ENCODE measurements at regions not wholly inside any gene's neighbourhood (a gene's known extent, or its start where the extent isn't known, plus 50 kb on each side); places are given as distances from the start of the nearest gene placed in this dataset.

DNA sequence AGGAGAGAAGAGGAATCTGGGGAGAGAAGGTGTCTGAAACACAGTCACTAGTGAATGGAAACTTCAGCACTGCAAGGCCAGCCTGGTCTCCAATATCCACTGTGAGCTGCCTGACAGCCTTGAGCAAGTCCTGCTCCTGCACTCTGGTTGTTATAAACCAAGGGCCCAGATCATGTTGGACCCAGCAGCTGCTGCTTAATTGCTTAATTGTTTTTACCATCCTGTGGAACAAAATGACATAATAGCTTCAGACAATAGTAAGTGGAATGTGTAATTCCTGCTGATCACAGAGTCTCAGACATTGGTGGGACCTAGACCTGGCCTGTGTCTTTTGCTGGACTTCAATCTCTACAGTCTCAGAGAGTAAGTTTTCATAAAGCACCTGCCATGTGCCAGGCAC, 833.7 kb downstream of the TFAP2A start:
- DNase-seq (ENCODE audit: insufficient read length, low spot score) (no peak), FAIRE-seq (no peak)
- TF ChIP-seq, protein P1, sequence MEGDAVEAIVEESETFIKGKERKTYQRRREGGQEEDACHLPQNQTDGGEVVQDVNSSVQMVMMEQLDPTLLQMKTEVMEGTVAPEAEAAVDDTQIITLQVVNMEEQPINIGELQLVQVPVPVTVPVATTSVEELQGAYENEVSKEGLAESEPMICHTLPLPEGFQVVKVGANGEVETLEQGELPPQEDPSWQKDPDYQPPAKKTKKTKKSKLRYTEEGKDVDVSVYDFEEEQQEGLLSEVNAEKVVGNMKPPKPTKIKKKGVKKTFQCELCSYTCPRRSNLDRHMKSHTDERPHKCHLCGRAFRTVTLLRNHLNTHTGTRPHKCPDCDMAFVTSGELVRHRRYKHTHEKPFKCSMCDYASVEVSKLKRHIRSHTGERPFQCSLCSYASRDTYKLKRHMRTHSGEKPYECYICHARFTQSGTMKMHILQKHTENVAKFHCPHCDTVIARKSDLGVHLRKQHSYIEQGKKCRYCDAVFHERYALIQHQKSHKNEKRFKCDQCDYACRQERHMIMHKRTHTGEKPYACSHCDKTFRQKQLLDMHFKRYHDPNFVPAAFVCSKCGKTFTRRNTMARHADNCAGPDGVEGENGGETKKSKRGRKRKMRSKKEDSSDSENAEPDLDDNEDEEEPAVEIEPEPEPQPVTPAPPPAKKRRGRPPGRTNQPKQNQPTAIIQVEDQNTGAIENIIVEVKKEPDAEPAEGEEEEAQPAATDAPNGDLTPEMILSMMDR (IDR thresholded peaks at IDR 0.05; ENCODE audit: insufficient read depth, missing control alignments), result no peak

DNA sequence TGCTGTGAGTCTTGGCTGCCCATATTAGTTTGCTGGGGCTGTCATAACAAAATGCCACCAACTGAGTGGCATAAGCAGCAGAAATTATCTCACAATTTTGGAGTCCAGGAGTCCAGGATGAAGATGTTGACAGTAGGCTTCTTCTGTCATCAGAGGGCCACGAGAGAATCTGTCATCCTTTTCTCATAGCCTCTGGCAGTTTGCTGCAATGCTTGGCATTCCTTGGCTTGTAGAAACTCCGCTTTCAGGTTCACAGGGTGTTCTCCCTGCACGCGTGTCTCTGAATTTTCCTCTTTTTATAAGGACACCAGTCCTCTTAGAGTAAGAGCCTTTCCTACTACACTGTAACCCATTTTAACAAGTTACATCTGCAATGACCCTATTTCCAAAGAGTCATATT, 838.4 kb downstream of the TFAP2A start:
- TF ChIP-seq, protein P1 (IDR thresholded peaks at IDR 0.05; ENCODE audit: insufficient read depth, missing control alignments), result no peak
- DNase-seq (ENCODE audit: insufficient read length, low spot score), result no peak
- FAIRE-seq, result no peak

DNA sequence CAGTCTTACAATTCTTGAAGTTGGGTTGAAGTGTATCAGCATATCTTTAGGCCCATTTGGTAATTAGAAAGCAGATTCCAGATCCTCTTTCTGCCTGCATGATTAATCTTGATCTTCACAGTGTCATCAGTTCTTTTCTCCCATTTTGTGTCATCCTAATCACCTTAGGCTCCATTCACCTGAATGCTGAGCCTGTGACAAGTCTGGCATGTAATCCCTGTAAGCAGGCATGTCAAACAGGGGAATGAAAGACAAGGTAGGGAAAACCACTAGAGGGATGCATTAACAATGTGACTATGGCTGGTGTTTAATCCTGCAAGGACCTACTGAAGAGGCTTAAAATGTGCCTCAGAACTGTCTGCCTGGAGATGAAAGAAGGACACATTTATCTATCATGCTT, 848.8 kb downstream of the TFAP2A start:
- TF ChIP-seq, protein P1 (IDR thresholded peaks at IDR 0.05; ENCODE audit: insufficient read depth, missing control alignments), result no peak
- no peak for FAIRE-seq
- DNase-seq (ENCODE audit: insufficient read length, low spot score), result no peak

DNA sequence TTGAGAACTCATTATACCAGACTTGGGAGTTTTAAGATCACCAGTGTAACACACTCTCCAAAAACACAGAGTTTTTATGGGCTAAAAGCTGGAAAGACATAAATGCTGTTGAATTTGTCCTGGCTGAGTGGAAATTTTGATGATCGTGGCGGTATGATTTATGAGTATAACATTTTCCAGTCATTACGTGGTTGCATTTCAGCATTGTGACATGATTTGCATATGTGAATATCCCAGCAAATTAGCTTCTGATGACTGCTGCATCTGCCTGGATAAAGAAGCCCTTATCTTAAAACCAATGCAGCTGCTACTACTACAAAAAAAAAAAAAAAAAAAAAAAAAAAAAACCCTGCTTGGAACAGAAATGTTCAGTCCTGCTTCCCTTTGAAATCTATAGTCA, 850.9 kb downstream of the TFAP2A start:
- DNase-seq (ENCODE audit: insufficient read length, low spot score) (no peak), FAIRE-seq (no peak)
- TF ChIP-seq, protein P1 (IDR thresholded peaks at IDR 0.05; ENCODE audit: insufficient read depth, missing control alignments), result no peak

DNA sequence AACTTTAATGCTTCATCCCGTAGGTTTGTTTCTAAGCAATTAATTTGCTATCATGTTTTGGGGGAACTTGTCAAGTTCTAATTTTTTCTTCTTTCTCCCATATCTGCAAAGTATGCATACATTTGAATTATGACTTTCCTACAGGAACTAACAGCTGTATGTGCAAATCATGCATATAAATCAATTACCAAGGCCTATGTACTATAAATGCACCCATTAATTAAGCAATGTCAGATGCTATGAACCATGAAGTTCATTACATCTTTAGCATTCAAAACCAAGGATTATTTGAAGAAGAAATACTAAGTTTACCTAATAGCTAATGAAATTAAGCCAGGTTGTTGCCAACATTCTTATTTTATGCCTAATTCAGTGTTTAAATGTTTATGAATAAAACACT, 851.3 kb downstream of the TFAP2A start:
- FAIRE-seq, result no peak
- no peak for DNase-seq (ENCODE audit: insufficient read length, low spot score)
- TF ChIP-seq, protein P1 (IDR thresholded peaks at IDR 0.05; ENCODE audit: insufficient read depth, missing control alignments), result no peak

DNA sequence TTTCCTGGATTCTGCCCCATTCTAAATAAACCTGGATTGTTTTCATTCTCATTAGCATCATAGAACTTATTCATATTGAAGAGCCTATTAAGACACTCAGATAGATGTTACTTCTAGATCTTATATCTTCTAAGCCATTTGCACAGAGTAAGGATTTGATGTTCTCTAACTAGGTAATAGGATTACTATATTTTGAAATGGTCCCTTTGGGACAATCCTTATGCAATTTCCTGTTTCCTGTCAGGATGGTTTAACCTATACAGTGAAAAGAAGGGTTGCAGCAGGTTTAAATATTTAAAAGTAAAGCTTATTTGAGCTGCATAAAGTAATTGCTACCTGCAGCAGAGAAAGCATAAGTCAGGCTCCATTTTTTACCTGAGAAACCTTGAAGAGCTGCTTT, 860.1 kb downstream of the TFAP2A start:
- TF ChIP-seq, protein P1 (IDR thresholded peaks at IDR 0.05; ENCODE audit: insufficient read depth, missing control alignments), result no peak
- DNase-seq (ENCODE audit: insufficient read length, low spot score) (no peak), FAIRE-seq (no peak)

DNA sequence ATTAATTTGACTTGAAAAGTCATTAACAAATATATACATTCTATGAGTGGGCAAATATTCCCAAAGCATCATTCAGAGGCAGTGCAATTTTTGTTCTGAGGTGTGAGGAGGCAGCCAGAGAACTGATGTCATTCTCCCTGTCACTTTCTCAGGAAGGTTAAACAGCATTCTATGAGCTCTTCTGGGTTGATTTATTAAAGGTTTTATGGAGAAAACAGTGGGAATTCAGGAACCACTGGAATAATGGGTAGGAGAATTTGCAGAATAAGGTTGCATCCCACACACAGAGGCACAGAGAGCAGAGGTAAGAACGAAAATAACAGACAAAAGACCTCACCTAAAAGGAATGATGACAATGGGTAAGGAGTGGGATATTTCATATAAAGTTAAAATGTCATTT, 860.6 kb downstream of the TFAP2A start:
- no peak for DNase-seq (ENCODE audit: insufficient read length, low spot score)
- TF ChIP-seq, protein P1 (IDR thresholded peaks at IDR 0.05; ENCODE audit: insufficient read depth, missing control alignments), result no peak
- no peak for FAIRE-seq

All from D721Med (cell line).